OCI-LY1 (cell line): ENCODE measurements at regions not wholly inside any gene's neighbourhood (a gene's known extent, or its start where the extent isn't known, plus 50 kb on each side); places are given as distances from the start of the nearest gene placed in this dataset.

Experiments used
- H2AFZ ChIP-seq: fragments of 200-600 bp; sonication (generic), shearing (Covaris generic); 2 replicates; pipeline ENCODE4 v1.6.0; 2014; ENCODE audit warnings: antibody characterized with exemption, mild to moderate bottlenecking, low read length
- H3F3A ChIP-seq: fragments of 200-600 bp; sonication (generic), shearing (Covaris generic); 2 replicates; pipeline ENCODE4 v1.6.0; 2014; ENCODE audit warnings: mild to moderate bottlenecking, antibody characterized with exemption, low read length, moderate library complexity; ENCODE audit not compliant: insufficient read depth
- H3K27ac ChIP-seq: fragments of 200-600 bp; sonication (generic); 2 replicates; pipeline ENCODE4 v1.5.1; 2014; ENCODE audit warnings: low read length, mixed run types, mild to moderate bottlenecking, low read depth; ENCODE audit not compliant: poor library complexity, severe bottlenecking
- H3K27me3 ChIP-seq: fragments of 200-600 bp; sonication (generic); 2 replicates; pipeline ENCODE4 v1.6.0; 2014; ENCODE audit warnings: antibody characterized with exemption, mild to moderate bottlenecking, low read length, moderate library complexity; ENCODE audit not compliant: insufficient read depth
- H3K36me3 ChIP-seq: fragments of 200-600 bp; sonication (generic); 2 replicates; pipeline ENCODE4 v1.6.1; 2014; ENCODE audit warnings: mild to moderate bottlenecking, antibody characterized with exemption, low read length, moderate library complexity, mixed read lengths; ENCODE audit not compliant: insufficient read depth
- H3K4me1 ChIP-seq: fragments of 200-600 bp; sonication (generic); 2 replicates; pipeline ENCODE4 v1.5.1; 2014; ENCODE audit warnings: mild to moderate bottlenecking, low read length, moderate library complexity; ENCODE audit not compliant: insufficient read depth, severe bottlenecking
- H3K4me2 ChIP-seq: fragments of 200-600 bp; sonication (generic), shearing (Covaris generic); 2 replicates; pipeline ENCODE4 v1.6.1; 2014; ENCODE audit warnings: low read length
- H3K4me3 ChIP-seq: fragments of 200-600 bp; sonication (generic); 2 replicates; pipeline ENCODE4 v1.5.1; 2014; ENCODE audit warnings: low read length, low read depth, mild to moderate bottlenecking, mixed read lengths; ENCODE audit not compliant: poor library complexity, severe bottlenecking
- H3K79me2 ChIP-seq: fragments of 200-600 bp; shearing (Covaris generic); 2 replicates; pipeline ENCODE4 v1.6.1; 2016; ENCODE audit warnings: mixed run types, low read length, mixed read lengths; ENCODE audit not compliant: insufficient read depth
- H3K9ac ChIP-seq: fragments of 200-600 bp; sonication (generic), shearing (Covaris generic); 2 replicates; pipeline ENCODE4 v1.6.1; 2014; ENCODE audit warnings: mild to moderate bottlenecking, low read length, mixed read lengths
- H3K9me2 ChIP-seq: fragments of 200-600 bp; sonication (generic), shearing (Covaris generic); 2 replicates; pipeline ENCODE4 v1.6.1; 2014; ENCODE audit warnings: low read depth, mild to moderate bottlenecking, low read length, mixed read lengths
- H3K9me3 ChIP-seq: fragments of 200-600 bp; shearing (Covaris generic); 2 replicates; pipeline ENCODE4 v1.6.1; 2014; ENCODE audit warnings: low read length, mixed read lengths
- H4K20me1 ChIP-seq: fragments of 200-600 bp; sonication (generic), shearing (Covaris generic); 2 replicates; pipeline ENCODE4 v1.6.0; 2016; ENCODE audit warnings: mild to moderate bottlenecking, low read length; ENCODE audit not compliant: insufficient read depth
- EZH2 ChIP-seq: fragments of 200-600 bp; sonication (generic), shearing (Covaris generic); IDR thresholded peaks from 2 replicates; pipeline ENCODE4 v1.8.0; 2017; ENCODE audit warnings: borderline replicate concordance, mixed run types, mild to moderate bottlenecking, antibody characterized with exemption, low read length, moderate library complexity, mixed read lengths
- TF ChIP-seq, protein P1 (sequence below): fragments of 200-600 bp; sonication (generic), shearing (Covaris generic); IDR thresholded peaks from 2 replicates; pipeline ENCODE4 v1.5.1; 2017; ENCODE audit warnings: mild to moderate bottlenecking, antibody characterized with exemption, low read length, moderate library complexity, mixed read lengths

DNA sequence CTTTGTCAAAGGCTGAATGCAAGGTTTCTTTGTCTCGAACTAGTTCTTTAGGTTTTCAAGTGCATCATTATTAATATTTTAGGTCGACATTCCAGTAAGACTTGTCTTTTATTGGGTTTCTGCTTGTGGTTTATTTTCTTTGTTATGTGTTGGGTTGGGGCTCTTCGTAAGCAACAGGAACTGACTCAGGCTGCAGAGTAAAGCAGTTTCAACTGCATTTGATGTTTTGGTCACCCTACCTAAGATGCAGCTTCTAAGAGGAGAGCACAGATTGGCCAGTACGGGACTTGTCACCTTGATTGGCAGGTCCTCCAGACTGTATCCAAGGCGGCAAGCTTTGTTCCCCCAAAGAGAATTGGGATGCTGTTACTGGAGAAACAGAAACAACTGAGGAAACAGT lies 149.5 kb upstream of the SULF2 start:
- Histone ChIP-seq H2AFZ (no peak overlapping the region), H3K9ac (no peak overlapping the region), H3K27ac (no peak overlapping the region)

GRCh38 chr20:47931443-47931842 lies 146.2 kb upstream of the SULF2 start:
- no peaks in the 10 kb centered on the region for H3K9me3 ChIP-seq
- no peak overlapping the region for H3K27ac ChIP-seq
- no peaks in the 10 kb centered on the region for H3K9me2 ChIP-seq
- H3K79me2 ChIP-seq, result no peaks in the 10 kb centered on the region
- no peak overlapping the region for H3K4me3 ChIP-seq
- no peaks in the 10 kb centered on the region for H3K36me3 ChIP-seq
- no peaks in the 10 kb centered on the region for H3F3A ChIP-seq
- H3K27me3 ChIP-seq, result no peaks in the 10 kb centered on the region
- H3K9ac ChIP-seq, result no peak overlapping the region
- no peak overlapping the region for H2AFZ ChIP-seq
- H3K4me2 ChIP-seq, result no peak overlapping the region
- TF ChIP-seq, protein P1, sequence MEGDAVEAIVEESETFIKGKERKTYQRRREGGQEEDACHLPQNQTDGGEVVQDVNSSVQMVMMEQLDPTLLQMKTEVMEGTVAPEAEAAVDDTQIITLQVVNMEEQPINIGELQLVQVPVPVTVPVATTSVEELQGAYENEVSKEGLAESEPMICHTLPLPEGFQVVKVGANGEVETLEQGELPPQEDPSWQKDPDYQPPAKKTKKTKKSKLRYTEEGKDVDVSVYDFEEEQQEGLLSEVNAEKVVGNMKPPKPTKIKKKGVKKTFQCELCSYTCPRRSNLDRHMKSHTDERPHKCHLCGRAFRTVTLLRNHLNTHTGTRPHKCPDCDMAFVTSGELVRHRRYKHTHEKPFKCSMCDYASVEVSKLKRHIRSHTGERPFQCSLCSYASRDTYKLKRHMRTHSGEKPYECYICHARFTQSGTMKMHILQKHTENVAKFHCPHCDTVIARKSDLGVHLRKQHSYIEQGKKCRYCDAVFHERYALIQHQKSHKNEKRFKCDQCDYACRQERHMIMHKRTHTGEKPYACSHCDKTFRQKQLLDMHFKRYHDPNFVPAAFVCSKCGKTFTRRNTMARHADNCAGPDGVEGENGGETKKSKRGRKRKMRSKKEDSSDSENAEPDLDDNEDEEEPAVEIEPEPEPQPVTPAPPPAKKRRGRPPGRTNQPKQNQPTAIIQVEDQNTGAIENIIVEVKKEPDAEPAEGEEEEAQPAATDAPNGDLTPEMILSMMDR, result no peak
- no peak for TF ChIP-seq EZH2
- H4K20me1 ChIP-seq, result no peaks in the 10 kb centered on the region
- no peaks in the 10 kb centered on the region for H3K4me1 ChIP-seq

More for the DNA sequence above, 149.5 kb upstream of the SULF2 start:
- Histone ChIP-seq H3K9me3 (no peaks in the 10 kb centered on the region), H3K79me2 (no peaks in the 10 kb centered on the region), H3K27me3 (no peaks in the 10 kb centered on the region; the same call in 1 of the 2 replicates), H3F3A (no peaks in the 10 kb centered on the region), H3K4me2 (no peak overlapping the region), H3K4me1 (no peaks in the 10 kb centered on the region), H3K36me3 (no peaks in the 10 kb centered on the region), H4K20me1 (no peaks in the 10 kb centered on the region), H3K9me2 (no peaks in the 10 kb centered on the region), H3K4me3 (no peak overlapping the region)
- TF ChIP-seq, protein P1, result no peak
- TF ChIP-seq EZH2, result no peak

DNA sequence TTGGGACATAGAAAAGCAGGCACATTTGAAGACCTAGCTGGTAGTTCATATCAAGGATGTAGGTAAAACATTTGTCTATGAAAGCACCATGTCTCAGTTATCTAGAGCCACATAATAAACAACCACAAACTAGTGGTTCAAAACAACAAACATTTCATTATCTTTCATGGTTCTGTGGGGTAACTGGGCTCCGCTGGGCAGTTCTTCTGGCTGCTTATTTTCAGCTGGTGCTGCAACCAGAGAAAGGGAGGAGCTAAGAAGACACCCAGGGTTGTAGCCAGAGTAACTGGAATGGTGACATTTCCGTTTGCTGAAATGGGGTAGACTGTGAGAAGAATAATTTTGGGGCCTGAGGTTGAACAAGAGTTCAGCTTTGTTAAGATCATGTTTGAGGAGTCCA lies 145.7 kb upstream of the SULF2 start:
- H3F3A ChIP-seq, result no peaks in the 10 kb centered on the region
- no peak for TF ChIP-seq EZH2
- TF ChIP-seq, protein P1, result no peak
- no peak overlapping the region for H3K9ac ChIP-seq
- no peaks in the 10 kb centered on the region for H4K20me1 ChIP-seq
- H3K27ac ChIP-seq, result no peak overlapping the region
- H3K4me3 ChIP-seq, result no peak overlapping the region
- no peaks in the 10 kb centered on the region for H3K4me1 ChIP-seq
- no peak overlapping the region for H2AFZ ChIP-seq
- H3K4me2 ChIP-seq, result no peak overlapping the region
- no peaks in the 10 kb centered on the region for H3K9me2 ChIP-seq
- H3K36me3 ChIP-seq, result no peaks in the 10 kb centered on the region
- no peaks in the 10 kb centered on the region for H3K9me3 ChIP-seq
- H3K27me3 ChIP-seq, result no peaks in the 10 kb centered on the region
- no peaks in the 10 kb centered on the region for H3K79me2 ChIP-seq
